AG09319 (cell line): ENCODE measurements at regions not wholly inside any gene's neighbourhood (a gene's known extent, or its start where the extent isn't known, plus 50 kb on each side); places are given as distances from the start of the nearest gene placed in this dataset.

Source experiments
- DNase-seq: peaks from one replicate; pipeline ENCODE4 v3.0.0-alpha.2; 2010; ENCODE audit warnings: low read depth; ENCODE audit errors: extremely low read depth
- CTCF ChIP-seq: IDR thresholded peaks from 2 replicates; pipeline ENCODE4 v1.5.1; 2011; ENCODE audit warnings: low read depth, mild to moderate bottlenecking, inconsistent platforms, low read length, moderate library complexity

GRCh38 chr18:38980420-38980819 is 1414.8 kb upstream of the CELF4 start:
- TF ChIP-seq CTCF = no peak
- no peak for DNase-seq

- no peak for DNase-seq
- TF ChIP-seq CTCF = no peak
These were observed 1407.0 kb upstream of the CELF4 start for GRCh38 chr18:38972571-38972970.

GRCh38 chr18:38971881-38972280 is 1406.3 kb upstream of the CELF4 start:
- no peak for DNase-seq
- no peak for TF ChIP-seq CTCF

- no peak for DNase-seq
- TF ChIP-seq CTCF = no peak
These were observed 1401.2 kb upstream of the CELF4 start for GRCh38 chr18:38966841-38967240.

GRCh38 chr18:38963943-38964660 is 1398.5 kb upstream of the CELF4 start:
- no peak for TF ChIP-seq CTCF

GRCh38 chr18:38961880-38962279 is 1396.3 kb upstream of the CELF4 start:
- TF ChIP-seq CTCF = no peak
- no peak for DNase-seq

More at GRCh38 chr18:38963943-38964660, 1398.5 kb upstream of the CELF4 start:
- no peak for DNase-seq

- DNase-seq = no peak
- no peak for TF ChIP-seq CTCF
These were observed 1392.1 kb upstream of the CELF4 start for GRCh38 chr18:38957736-38958135.
